ENCODE measurements at regions not wholly inside any gene's neighbourhood (a gene's known extent, or its start where the extent isn't known, plus 50 kb on each side); places are given as distances from the start of the nearest gene placed in this dataset.

GRCh38 chr6:115782612-115783011, 278.1 kb downstream of the FRK start:
- no peaks in the 10 kb centered on the region for H3K36me3 ChIP-seq (ENCODE audit: control insufficient read depth in 2 of 4, insufficient read depth in 4 of 4, low read length in 3 of 4)
- FAIRE-seq (no peak), DNase-seq (ENCODE audit: low read depth in 1 of 2, low spot score in 2 of 2) (no peak)
- no peak overlapping the region for H4K91ac ChIP-seq (replicated peaks; ENCODE audit: insufficient read length, low read length)
- no peaks in the 10 kb centered on the region for H3K27me3 ChIP-seq (replicated peaks in 1 of 4; ENCODE audit: control insufficient read depth in 3 of 4, extremely low read depth in 1 of 4, insufficient read depth in 3 of 4, low read length in 3 of 4)
- no peak overlapping the region for H3K9ac ChIP-seq (replicated peaks in 1 of 4; ENCODE audit: extremely low read depth in 1 of 4, low read depth in 3 of 4, low read length in 3 of 4)
- H3K23ac ChIP-seq (ENCODE audit: insufficient read length): no peak overlapping the region
- H3K56ac ChIP-seq (replicated peaks; ENCODE audit: insufficient read length, low read depth, low read length): no peak overlapping the region
- no peak overlapping the region for H2AFZ ChIP-seq (ENCODE audit: low read length)
- H4K20me1 ChIP-seq (replicated peaks in 1 of 2; ENCODE audit: control insufficient read depth in 1 of 2, insufficient read depth in 2 of 2, low read length in 2 of 2): no peaks in the 10 kb centered on the region
- no peaks in the 10 kb centered on the region for H3K4me1 ChIP-seq (replicated peaks in 1 of 4; ENCODE audit: control insufficient read depth in 3 of 4, insufficient read depth in 4 of 4, low read length in 3 of 4)
- ChIA-PET CTCF (ENCODE audit: partially characterized antibody) (interaction anchor here (1.5 kb wide), 1 partner anchor 90 kb away, joined by 4 read pairs; no protein-coding TSS in a partner anchor), POLR2A (ENCODE audit: partially characterized antibody) (no interaction called here)
- no peak overlapping the region for H2BK5ac ChIP-seq (ENCODE audit: low read depth, low read length)
- no peak overlapping the region for H3K4me2 ChIP-seq (ENCODE audit: insufficient read depth in 1 of 2, low read depth in 2 of 2, low read length in 2 of 2)
- no peak overlapping the region for H2AK5ac ChIP-seq (ENCODE audit: low read depth, low read length)
- H4K8ac ChIP-seq (ENCODE audit: extremely low read depth, insufficient read depth, low read length): no peak overlapping the region
- H3K23me2 ChIP-seq (ENCODE audit: low read depth, low read length): no peaks in the 10 kb centered on the region
- no peak overlapping the region for H2BK12ac ChIP-seq (ENCODE audit: low read depth, low read length)
- 89% methylated on average over 3 of the region's 3 CpGs; no CpG with 5 or more reads in 1 of the 2 experiments for WGBS, 2 experiments (ENCODE audit: extremely low coverage in 1 of 2, insufficient coverage in 1 of 2, insufficient read length in 1 of 2, insufficient replicate concordance in 2 of 2, low coverage in 1 of 2, low lambda C conversion rate in 2 of 2, missing lambda C conversion rate in 1 of 2)
- H3K4ac ChIP-seq (replicated peaks; ENCODE audit: insufficient read length, low read depth, low read length): no peak overlapping the region
- no peaks in the 10 kb centered on the region for H3K9me3 ChIP-seq (ENCODE audit: insufficient read depth in 2 of 2, low read depth in 1 of 2, low read length in 1 of 2)
- H3K27ac ChIP-seq (ENCODE audit: low read depth, low read length): no peak overlapping the region
- no peak overlapping the region for H3K4me3 ChIP-seq (ENCODE audit: extremely low read depth in 1 of 4, insufficient read depth in 2 of 4, low read depth in 3 of 4, low read length in 4 of 4)
- H4K5ac ChIP-seq (ENCODE audit: insufficient read length, low read depth, low read length): no peak overlapping the region
- H2BK15ac ChIP-seq (ENCODE audit: low read length): no peak overlapping the region
- H3K79me2 ChIP-seq (ENCODE audit: control insufficient read depth in 1 of 2, insufficient read depth in 2 of 2, low read length in 2 of 2): no peaks in the 10 kb centered on the region
- H3K18ac ChIP-seq (ENCODE audit: extremely low read depth, low read length): no peak overlapping the region
- no peaks in the 10 kb centered on the region for H3K79me1 ChIP-seq (ENCODE audit: low read depth, low read length)
- no peak overlapping the region for H2BK120ac ChIP-seq (replicated peaks; ENCODE audit: low read depth, low read length)
- H2BK20ac ChIP-seq (ENCODE audit: low read length): no peak overlapping the region
- H3K14ac ChIP-seq (ENCODE audit: insufficient read length): no peak overlapping the region
- no peak for TF ChIP-seq JUN (IDR thresholded peaks at IDR 0.05; ENCODE audit: low read depth, low read length)
- TF ChIP-seq EZH2 (IDR thresholded peaks at IDR 0.05; ENCODE audit: low read depth, low read length, severe bottlenecking): no peak
- TF ChIP-seq POLR2A (IDR thresholded peaks at IDR 0.05; ENCODE audit: control extremely low read depth in 1 of 2, low read depth in 2 of 2, low read length in 2 of 2): no peak
- TF ChIP-seq NRF1 (IDR thresholded peaks at IDR 0.05; ENCODE audit: low read depth, low read length): no peak
- no peak for TF ChIP-seq SP1 (IDR thresholded peaks at IDR 0.05; ENCODE audit: low read depth, low read length)
- no peak for TF ChIP-seq TAF7 (optimal IDR thresholded peaks at IDR 0.05; ENCODE audit: borderline replicate concordance, low read depth, low read length)
- TF ChIP-seq SRF (IDR thresholded peaks at IDR 0.05; ENCODE audit: low read depth, low read length): no peak
- TF ChIP-seq, protein P1, sequence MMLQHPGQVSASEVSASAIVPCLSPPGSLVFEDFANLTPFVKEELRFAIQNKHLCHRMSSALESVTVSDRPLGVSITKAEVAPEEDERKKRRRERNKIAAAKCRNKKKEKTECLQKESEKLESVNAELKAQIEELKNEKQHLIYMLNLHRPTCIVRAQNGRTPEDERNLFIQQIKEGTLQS (IDR thresholded peaks at IDR 0.05; ENCODE audit: insufficient read depth, low read depth, low read length): no peak
- no peak for TF ChIP-seq CEBPB (IDR thresholded peaks at IDR 0.05; ENCODE audit: low read depth, low read length)
- TF ChIP-seq POLR2AphosphoS5 (IDR thresholded peaks at IDR 0.05; ENCODE audit: low read depth, low read length): no peak
- TF ChIP-seq SP4 (IDR thresholded peaks at IDR 0.05; ENCODE audit: low read length): no peak
- TF ChIP-seq TBP (IDR thresholded peaks at IDR 0.05; ENCODE audit: low read depth, low read length): no peak
- no peak for TF ChIP-seq CTBP2 (IDR thresholded peaks at IDR 0.05; ENCODE audit: borderline replicate concordance, insufficient read depth, insufficient read length, low read length)
- TF ChIP-seq TAF1 (IDR thresholded peaks at IDR 0.05; ENCODE audit: low read depth, low read length): no peak
- no peak for TF ChIP-seq MAFK (IDR thresholded peaks at IDR 0.05; ENCODE audit: low read depth, low read length)
- TF ChIP-seq KDM4A (IDR thresholded peaks at IDR 0.05; ENCODE audit: low read depth, low read length, severe bottlenecking): no peak
- no peak for TF ChIP-seq SUZ12 (IDR thresholded peaks at IDR 0.05; ENCODE audit: low read length)
